WTC11 (cell line): ENCODE measurements at regions not wholly inside any gene's neighbourhood (a gene's known extent, or its start where the extent isn't known, plus 50 kb on each side); places are given as distances from the start of the nearest gene placed in this dataset.

Experiments used
- ATAC-seq: fragments of 200-7000 bp; cut with Tn5 transposase; 2 replicates; pipeline ENCODE4 v1.10.0; 2021; ENCODE audit warnings: mild to moderate bottlenecking, moderate library complexity
- CTCF ChIA-PET: fragments of 300-600 bp; sonication (Branson Sonifier 250); formaldehyde crosslinking; loops from one replicate; lab custom pipeline; 2021; ENCODE audit warnings: antibody characterized with exemption; lab: Charles Lee
- POLR2A ChIA-PET: fragments of 350-600 bp; sonication (Branson Sonifier 250); formaldehyde crosslinking; loops from one replicate; lab custom pipeline; 2021; ENCODE audit warnings: antibody characterized with exemption; lab: Charles Lee
- DNase-seq: peaks from one replicate; pipeline ENCODE4 v3.0.0; 2021; ENCODE audit warnings: low spot score
- H3K27ac Mint-ChIP-seq: 2 replicates; pipeline ENCODE4 v1.8.0; 2021; ENCODE audit warnings: mixed read lengths
- H3K27me3 Mint-ChIP-seq: 2 replicates; pipeline ENCODE4 v1.8.0; 2021; ENCODE audit warnings: low read depth, mild to moderate bottlenecking, moderate library complexity, mixed read lengths
- H3K36me3 Mint-ChIP-seq: 2 replicates; pipeline ENCODE4 v1.8.0; 2021; ENCODE audit warnings: mixed read lengths
- H3K4me1 Mint-ChIP-seq: 2 replicates; pipeline ENCODE4 v1.8.0; 2022; ENCODE audit warnings: mixed read lengths
- H3K4me3 Mint-ChIP-seq: 2 replicates; pipeline ENCODE4 v1.8.0; 2021; ENCODE audit warnings: mild to moderate bottlenecking, moderate library complexity, mixed read lengths
- H3K9me3 Mint-ChIP-seq: 2 replicates; pipeline ENCODE4 v1.8.0; 2021; ENCODE audit warnings: mixed read lengths
- CBFB ChIP-seq: sonication (generic); formaldehyde crosslinking; IDR thresholded peaks from 2 replicates; pipeline ENCODE4 v1.8.1; 2022; ENCODE audit warnings: mild to moderate bottlenecking, low read depth, missing genetic modification reagents
- FOXP1 ChIP-seq: sonication (generic); formaldehyde crosslinking; IDR thresholded peaks from 2 replicates; pipeline ENCODE4 v1.8.0; 2022; ENCODE audit warnings: missing genetic modification reagents, mild to moderate bottlenecking, moderate library complexity, borderline replicate concordance
- GRHL2 ChIP-seq: fragments of 250-450 bp; sonication (Bioruptor Pico); IDR thresholded peaks from 2 replicates; pipeline ENCODE4 v1.8.0; 2022; ENCODE audit warnings: mild to moderate bottlenecking, moderate library complexity; ENCODE audit not compliant: insufficient replicate concordance, severe bottlenecking
- GTF2I ChIP-seq: fragments of 250-450 bp; sonication (Bioruptor Pico); conservative IDR thresholded peaks from 2 replicates; pipeline ENCODE4 v1.4.0; 2021; ENCODE audit warnings: mild to moderate bottlenecking
- JAZF1 ChIP-seq: fragments of 250-450 bp; sonication (Bioruptor Pico); IDR thresholded peaks from 2 replicates; pipeline ENCODE4 v1.9.0; 2021; ENCODE audit warnings: moderate library complexity, mild to moderate bottlenecking, inconsistent platforms
- JUN ChIP-seq: sonication (generic); formaldehyde crosslinking; IDR thresholded peaks from 2 replicates; pipeline ENCODE4 v1.8.0; 2023; ENCODE audit warnings: mild to moderate bottlenecking, missing genetic modification reagents
- MYBL2 ChIP-seq: sonication (generic); formaldehyde crosslinking; IDR thresholded peaks from 2 replicates; pipeline ENCODE4 v1.8.1; 2023; ENCODE audit warnings: mild to moderate bottlenecking, moderate library complexity, missing genetic modification reagents
- NFATC4 ChIP-seq: fragments of 250-450 bp; sonication (Bioruptor Pico); IDR thresholded peaks from 2 replicates; pipeline ENCODE4 v1.9.0; 2021; ENCODE audit warnings: mild to moderate bottlenecking
- NFE2L1 ChIP-seq: sonication (generic); formaldehyde crosslinking; IDR thresholded peaks from 2 replicates; pipeline ENCODE4 v1.8.1; 2023; ENCODE audit warnings: missing genetic modification reagents
- NFYB ChIP-seq: sonication (generic); formaldehyde crosslinking; conservative IDR thresholded peaks from 2 replicates; pipeline ENCODE4 v1.8.0; 2022; ENCODE audit warnings: low read depth, missing genetic modification reagents
- NR3C1 ChIP-seq: sonication (generic); formaldehyde crosslinking; conservative IDR thresholded peaks from 2 replicates; pipeline ENCODE4 v1.8.1; 2023; ENCODE audit warnings: low read depth, mild to moderate bottlenecking, missing genetic modification reagents
- SMAD4 ChIP-seq: sonication (generic); formaldehyde crosslinking; IDR thresholded peaks from 2 replicates; pipeline ENCODE4 v1.8.0; 2022; ENCODE audit warnings: mild to moderate bottlenecking, missing genetic modification reagents
- SP1 ChIP-seq: sonication (generic); formaldehyde crosslinking; conservative IDR thresholded peaks from 2 replicates; pipeline ENCODE4 v1.8.1; 2022; ENCODE audit warnings: missing genetic modification reagents
- TEAD1 ChIP-seq: sonication (generic); formaldehyde crosslinking; IDR thresholded peaks from 2 replicates; pipeline ENCODE4 v1.8.0; 2022; ENCODE audit warnings: mild to moderate bottlenecking, missing genetic modification reagents
- TEAD4 ChIP-seq: sonication (generic); formaldehyde crosslinking; IDR thresholded peaks from 2 replicates; pipeline ENCODE4 v1.8.0; 2022; ENCODE audit warnings: mild to moderate bottlenecking, missing genetic modification reagents
- TP53 ChIP-seq: sonication (generic); formaldehyde crosslinking; IDR thresholded peaks from 2 replicates; pipeline ENCODE4 v1.8.1; 2023; ENCODE audit warnings: mild to moderate bottlenecking, missing genetic modification reagents
- ZNF219 ChIP-seq: sonication (generic); formaldehyde crosslinking; IDR thresholded peaks from 2 replicates; pipeline ENCODE4 v1.8.0; 2023; ENCODE audit warnings: missing genetic modification reagents, mild to moderate bottlenecking, borderline replicate concordance
- ZNF317 ChIP-seq: sonication (generic); formaldehyde crosslinking; IDR thresholded peaks from 2 replicates; pipeline ENCODE4 v1.8.1; 2023; ENCODE audit warnings: low read depth, mild to moderate bottlenecking, moderate library complexity, missing genetic modification reagents, borderline replicate concordance
- TF ChIP-seq, protein P1 (sequence below): fragments of 250-450 bp; sonication (Bioruptor Pico); IDR thresholded peaks from 2 replicates; pipeline ENCODE4 v1.9.0; 2021; ENCODE audit warnings: moderate library complexity, mild to moderate bottlenecking, inconsistent platforms, borderline replicate concordance
- TF ChIP-seq, protein P2 (sequence below): sonication (generic); formaldehyde crosslinking; IDR thresholded peaks from 2 replicates; pipeline ENCODE4 v1.8.0; 2023; ENCODE audit warnings: missing genetic modification reagents, mild to moderate bottlenecking, borderline replicate concordance
- TF ChIP-seq, protein P3 (sequence below): sonication (generic); formaldehyde crosslinking; IDR thresholded peaks from 2 replicates; pipeline ENCODE4 v1.8.1; 2022; ENCODE audit warnings: missing genetic modification reagents, borderline replicate concordance
- TF ChIP-seq, protein P4 (sequence below): fragments of 250-450 bp; sonication (Bioruptor Pico); IDR thresholded peaks from 2 replicates; pipeline ENCODE4 v2.1.2; 2022; ENCODE audit warnings: mild to moderate bottlenecking, moderate library complexity
- TF ChIP-seq, protein P5 (sequence below): sonication (generic); formaldehyde crosslinking; IDR thresholded peaks from 2 replicates; pipeline ENCODE4 v1.8.1; 2023; ENCODE audit warnings: mild to moderate bottlenecking, moderate library complexity, missing genetic modification reagents

DNA sequence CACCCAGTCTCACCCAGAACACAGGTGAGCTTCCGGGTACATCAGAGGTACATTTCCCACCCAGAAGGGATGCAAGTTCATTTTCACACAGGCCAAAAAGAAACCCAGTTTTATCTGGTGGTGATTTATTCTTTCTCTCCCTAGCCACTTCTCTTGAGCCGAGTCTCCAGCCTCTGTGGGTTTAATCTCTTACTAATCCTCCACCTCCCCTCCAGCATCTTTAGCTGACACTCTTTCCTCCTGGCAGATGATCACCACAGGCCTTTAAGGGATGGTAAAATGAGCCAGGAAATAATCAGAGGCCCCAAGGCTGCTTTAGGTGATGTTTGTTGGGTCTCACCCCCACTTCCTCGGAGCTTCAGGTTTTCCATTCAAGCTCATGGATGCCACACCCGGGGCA, 145.7 kb upstream of the DLX2 start:
- no peaks in the 10 kb centered on the region for H3K36me3 Mint-ChIP-seq
- TF ChIP-seq JUN (no peak), GRHL2 (CRISPR knock-in tag) (no peak), NFYB (CRISPR knock-in tag) (no peak), GTF2I (CRISPR knock-in tag) (no peak), NR3C1 (CRISPR knock-in tag) (no peak), NFATC4 (CRISPR knock-in tag) (no peak), SP1 (CRISPR knock-in tag) (no peak)
- TF ChIP-seq, protein P1, sequence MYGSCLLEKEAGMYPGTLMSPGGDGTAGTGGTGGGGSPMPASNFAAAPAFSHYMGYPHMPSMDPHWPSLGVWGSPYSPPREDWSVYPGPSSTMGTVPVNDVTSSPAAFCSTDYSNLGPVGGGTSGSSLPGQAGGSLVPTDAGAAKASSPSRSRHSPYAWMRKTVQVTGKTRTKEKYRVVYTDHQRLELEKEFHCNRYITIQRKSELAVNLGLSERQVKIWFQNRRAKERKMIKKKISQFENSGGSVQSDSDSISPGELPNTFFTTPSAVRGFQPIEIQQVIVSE (CRISPR knock-in tag): no peak
- TF ChIP-seq, protein P2, sequence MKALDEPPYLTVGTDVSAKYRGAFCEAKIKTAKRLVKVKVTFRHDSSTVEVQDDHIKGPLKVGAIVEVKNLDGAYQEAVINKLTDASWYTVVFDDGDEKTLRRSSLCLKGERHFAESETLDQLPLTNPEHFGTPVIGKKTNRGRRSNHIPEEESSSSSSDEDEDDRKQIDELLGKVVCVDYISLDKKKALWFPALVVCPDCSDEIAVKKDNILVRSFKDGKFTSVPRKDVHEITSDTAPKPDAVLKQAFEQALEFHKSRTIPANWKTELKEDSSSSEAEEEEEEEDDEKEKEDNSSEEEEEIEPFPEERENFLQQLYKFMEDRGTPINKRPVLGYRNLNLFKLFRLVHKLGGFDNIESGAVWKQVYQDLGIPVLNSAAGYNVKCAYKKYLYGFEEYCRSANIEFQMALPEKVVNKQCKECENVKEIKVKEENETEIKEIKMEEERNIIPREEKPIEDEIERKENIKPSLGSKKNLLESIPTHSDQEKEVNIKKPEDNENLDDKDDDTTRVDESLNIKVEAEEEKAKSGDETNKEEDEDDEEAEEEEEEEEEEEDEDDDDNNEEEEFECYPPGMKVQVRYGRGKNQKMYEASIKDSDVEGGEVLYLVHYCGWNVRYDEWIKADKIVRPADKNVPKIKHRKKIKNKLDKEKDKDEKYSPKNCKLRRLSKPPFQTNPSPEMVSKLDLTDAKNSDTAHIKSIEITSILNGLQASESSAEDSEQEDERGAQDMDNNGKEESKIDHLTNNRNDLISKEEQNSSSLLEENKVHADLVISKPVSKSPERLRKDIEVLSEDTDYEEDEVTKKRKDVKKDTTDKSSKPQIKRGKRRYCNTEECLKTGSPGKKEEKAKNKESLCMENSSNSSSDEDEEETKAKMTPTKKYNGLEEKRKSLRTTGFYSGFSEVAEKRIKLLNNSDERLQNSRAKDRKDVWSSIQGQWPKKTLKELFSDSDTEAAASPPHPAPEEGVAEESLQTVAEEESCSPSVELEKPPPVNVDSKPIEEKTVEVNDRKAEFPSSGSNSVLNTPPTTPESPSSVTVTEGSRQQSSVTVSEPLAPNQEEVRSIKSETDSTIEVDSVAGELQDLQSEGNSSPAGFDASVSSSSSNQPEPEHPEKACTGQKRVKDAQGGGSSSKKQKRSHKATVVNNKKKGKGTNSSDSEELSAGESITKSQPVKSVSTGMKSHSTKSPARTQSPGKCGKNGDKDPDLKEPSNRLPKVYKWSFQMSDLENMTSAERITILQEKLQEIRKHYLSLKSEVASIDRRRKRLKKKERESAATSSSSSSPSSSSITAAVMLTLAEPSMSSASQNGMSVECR (CRISPR knock-in tag): no peak
- TF ChIP-seq, all 79 proteins: peak for 0
- H3K4me1 Mint-ChIP-seq: peaks cover 72% of the 10 kb centered on the region
- H3K27ac Mint-ChIP-seq: no peak overlapping the region
- no peak overlapping the region for H3K4me3 Mint-ChIP-seq
- no peaks in the 10 kb centered on the region for H3K9me3 Mint-ChIP-seq
- POLR2A ChIA-PET: no interaction called here
- H3K27me3 Mint-ChIP-seq: no peaks in the 10 kb centered on the region
- DNase-seq (no peak), ATAC-seq (no peak)
- CTCF ChIA-PET: interaction anchor here (0.5 kb wide), 1 partner anchor 31 kb away, joined by 3 read pairs; no protein-coding TSS in a partner anchor

DNA sequence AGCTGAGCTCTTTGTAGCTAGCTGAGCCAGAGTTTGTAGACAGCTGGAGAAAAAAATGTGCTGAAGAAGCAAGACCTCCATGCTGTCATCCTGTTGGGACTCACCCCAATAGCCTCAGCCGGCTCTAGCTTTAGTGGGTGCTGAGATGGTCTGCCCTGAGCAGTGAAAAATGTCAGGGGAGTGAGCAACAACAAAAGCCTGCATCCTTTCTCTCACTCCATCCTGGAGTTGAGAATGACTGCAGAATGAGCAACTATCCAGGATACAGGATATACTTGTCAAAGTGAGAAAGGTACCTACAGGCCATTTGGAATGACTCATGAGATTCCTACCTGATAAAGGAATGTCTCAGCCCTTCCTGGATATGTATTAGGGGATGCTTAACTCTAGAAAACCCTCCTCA, 146.1 kb upstream of the DLX2 start:
- POLR2A ChIA-PET: no interaction called here
- Mint-ChIP-seq H3K27me3 (no peaks in the 10 kb centered on the region), H3K4me3 (no peak overlapping the region), H3K36me3 (no peaks in the 10 kb centered on the region), H3K4me1 (peaks cover 73% of the 10 kb centered on the region), H3K9me3 (no peaks in the 10 kb centered on the region), H3K27ac (no peak overlapping the region)
- ATAC-seq (peak; percentile 24; the same call in 1 of the 2 replicates), DNase-seq (no peak)
- CTCF ChIA-PET: interaction anchor here (0.5 kb wide), 1 partner anchor 30 kb away, joined by 3 read pairs; no protein-coding TSS in a partner anchor
- TF ChIP-seq GTF2I (CRISPR knock-in tag) (no peak), MYBL2 (no peak), TP53 (CRISPR knock-in tag) (no peak)

DNA sequence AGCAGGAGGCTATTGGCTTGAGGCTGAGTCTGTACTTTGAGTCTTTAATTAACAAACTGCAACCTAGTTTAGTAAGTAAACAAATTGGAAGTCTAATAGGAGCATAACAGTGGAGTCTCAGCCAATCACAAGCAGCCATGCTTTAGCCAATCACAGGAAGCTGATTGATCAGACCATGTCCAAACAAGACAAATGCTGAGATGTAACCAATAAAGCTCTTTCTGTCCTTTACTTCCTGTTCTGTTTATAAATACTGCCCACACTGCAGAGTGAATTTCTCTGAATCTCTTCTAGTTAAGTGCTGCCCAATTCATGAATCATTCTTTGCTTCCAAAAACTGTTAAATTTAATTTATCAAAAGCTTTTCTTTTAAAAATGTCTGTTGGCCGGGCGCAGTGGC, 146.6 kb upstream of the DLX2 start:
- Mint-ChIP-seq H3K27ac (no peak overlapping the region), H3K4me1 (peaks cover 70% of the 10 kb centered on the region)
- CTCF ChIA-PET: no interaction called here
- TF ChIP-seq FOXP1 (CRISPR knock-in tag) (no peak), SMAD4 (CRISPR knock-in tag) (no peak), ZNF219 (no peak), CBFB (CRISPR knock-in tag) (no peak), TEAD1 (CRISPR knock-in tag) (no peak), JAZF1 (CRISPR knock-in tag) (no peak), TEAD4 (CRISPR knock-in tag) (no peak), ZNF317 (no peak), SP1 (CRISPR knock-in tag) (no peak), NR3C1 (CRISPR knock-in tag) (no peak), NFE2L1 (no peak)
- TF ChIP-seq, protein P3, sequence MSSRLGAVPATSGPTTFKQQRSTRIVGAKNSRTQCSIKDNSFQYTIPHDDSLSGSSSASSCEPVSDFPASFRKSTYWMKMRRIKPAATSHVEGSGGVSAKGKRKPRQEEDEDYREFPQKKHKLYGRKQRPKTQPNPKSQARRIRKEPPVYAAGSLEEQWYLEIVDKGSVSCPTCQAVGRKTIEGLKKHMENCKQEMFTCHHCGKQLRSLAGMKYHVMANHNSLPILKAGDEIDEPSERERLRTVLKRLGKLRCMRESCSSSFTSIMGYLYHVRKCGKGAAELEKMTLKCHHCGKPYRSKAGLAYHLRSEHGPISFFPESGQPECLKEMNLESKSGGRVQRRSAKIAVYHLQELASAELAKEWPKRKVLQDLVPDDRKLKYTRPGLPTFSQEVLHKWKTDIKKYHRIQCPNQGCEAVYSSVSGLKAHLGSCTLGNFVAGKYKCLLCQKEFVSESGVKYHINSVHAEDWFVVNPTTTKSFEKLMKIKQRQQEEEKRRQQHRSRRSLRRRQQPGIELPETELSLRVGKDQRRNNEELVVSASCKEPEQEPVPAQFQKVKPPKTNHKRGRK (CRISPR knock-in tag): no peak
- TF ChIP-seq, protein P4, sequence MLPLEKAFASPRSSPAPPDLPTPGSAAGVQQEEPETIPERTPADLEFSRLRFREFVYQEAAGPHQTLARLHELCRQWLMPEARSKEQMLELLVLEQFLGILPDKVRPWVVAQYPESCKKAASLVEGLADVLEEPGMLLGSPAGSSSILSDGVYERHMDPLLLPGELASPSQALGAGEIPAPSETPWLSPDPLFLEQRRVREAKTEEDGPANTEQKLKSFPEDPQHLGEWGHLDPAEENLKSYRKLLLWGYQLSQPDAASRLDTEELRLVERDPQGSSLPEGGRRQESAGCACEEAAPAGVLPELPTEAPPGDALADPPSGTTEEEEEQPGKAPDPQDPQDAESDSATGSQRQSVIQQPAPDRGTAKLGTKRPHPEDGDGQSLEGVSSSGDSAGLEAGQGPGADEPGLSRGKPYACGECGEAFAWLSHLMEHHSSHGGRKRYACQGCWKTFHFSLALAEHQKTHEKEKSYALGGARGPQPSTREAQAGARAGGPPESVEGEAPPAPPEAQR (CRISPR knock-in tag): no peak
- TF ChIP-seq, protein P5, sequence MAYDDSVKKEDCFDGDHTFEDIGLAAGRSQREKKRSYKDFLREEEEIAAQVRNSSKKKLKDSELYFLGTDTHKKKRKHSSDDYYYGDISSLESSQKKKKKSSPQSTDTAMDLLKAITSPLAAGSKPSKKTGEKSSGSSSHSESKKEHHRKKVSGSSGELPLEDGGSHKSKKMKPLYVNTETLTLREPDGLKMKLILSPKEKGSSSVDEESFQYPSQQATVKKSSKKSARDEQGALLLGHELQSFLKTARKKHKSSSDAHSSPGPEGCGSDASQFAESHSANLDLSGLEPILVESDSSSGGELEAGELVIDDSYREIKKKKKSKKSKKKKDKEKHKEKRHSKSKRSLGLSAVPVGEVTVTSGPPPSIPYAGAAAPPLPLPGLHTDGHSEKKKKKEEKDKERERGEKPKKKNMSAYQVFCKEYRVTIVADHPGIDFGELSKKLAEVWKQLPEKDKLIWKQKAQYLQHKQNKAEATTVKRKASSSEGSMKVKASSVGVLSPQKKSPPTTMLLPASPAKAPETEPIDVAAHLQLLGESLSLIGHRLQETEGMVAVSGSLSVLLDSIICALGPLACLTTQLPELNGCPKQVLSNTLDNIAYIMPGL (CRISPR knock-in tag): no peak

More for the DNA sequence above, 146.6 kb upstream of the DLX2 start:
- H3K9me3 Mint-ChIP-seq: no peaks in the 10 kb centered on the region
- ATAC-seq (no peak), DNase-seq (no peak)
- no peaks in the 10 kb centered on the region for H3K36me3 Mint-ChIP-seq
- POLR2A ChIA-PET: no interaction called here
- no peaks in the 10 kb centered on the region for H3K27me3 Mint-ChIP-seq
- H3K4me3 Mint-ChIP-seq: no peak overlapping the region
